ENCODE measurements at regions not wholly inside any gene's neighbourhood (a gene's known extent, or its start where the extent isn't known, plus 50 kb on each side); places are given as distances from the start of the nearest gene placed in this dataset.

GRCh38 chr2:12091201-12091806, 344.9 kb downstream of the LPIN1 start:
- H3K27ac ChIP-seq: no peak overlapping the region

DNA sequence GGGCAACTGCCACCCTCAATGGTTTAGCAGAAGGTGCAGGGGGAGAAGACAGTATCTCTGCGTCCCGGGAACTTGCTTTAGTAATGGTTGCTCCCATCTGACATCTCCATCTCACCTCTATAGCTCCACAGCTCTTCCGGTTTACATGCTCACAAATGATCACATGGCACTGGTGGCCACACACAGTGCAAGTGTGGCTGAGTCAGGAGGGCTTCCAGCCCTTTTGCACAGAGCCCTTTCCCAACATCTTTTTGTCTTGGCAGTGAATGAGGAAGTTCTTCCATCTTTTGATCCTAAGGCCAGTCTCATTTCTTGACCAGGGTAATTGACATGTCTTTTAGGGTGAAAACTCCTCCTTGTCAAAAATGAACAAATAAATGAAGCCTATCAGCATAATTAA, 347.7 kb downstream of the LPIN1 start:
- H3K36me3 ChIP-seq (ENCODE audit: low read depth): 0 out of 2 replicates have a peak, but pooled peaks cover 3% of the 10 kb centered on the region
- BruUV-seq (replicated peaks): no TSS peak

More at GRCh38 chr2:12091201-12091806, 344.9 kb downstream of the LPIN1 start:
- H3K9me2 ChIP-seq (ENCODE audit: insufficient read depth): no peaks in the 10 kb centered on the region
- peaks cover 21% of the 10 kb centered on the region; the same call in 1 of the 2 replicates for H3F3A ChIP-seq (ENCODE audit: insufficient read depth, low read depth)
- H2AFZ ChIP-seq: no peak overlapping the region
- peaks cover 20% of the 10 kb centered on the region for H3K9me3 ChIP-seq (ENCODE audit: insufficient read depth, low read depth)
- no peaks in the 10 kb centered on the region for H3K79me2 ChIP-seq (ENCODE audit: low read depth)
- 0 out of 2 replicates have a peak, but pooled peaks cover 3% of the 10 kb centered on the region for H3K36me3 ChIP-seq (ENCODE audit: low read depth)
- no peaks in the 10 kb centered on the region for H4K20me1 ChIP-seq (ENCODE audit: insufficient read depth)
- no peaks in the 10 kb centered on the region for H3K27me3 ChIP-seq (ENCODE audit: insufficient read depth, low read depth)
- DNase-seq: peak in 1 of 2 experiments; percentile 6
- TF ChIP-seq CTCF (conservative IDR thresholded peaks at IDR 0.05) (no peak), EZH2 (IDR thresholded peaks at IDR 0.05; ENCODE audit: low read depth) (no peak)
- BruUV-seq (replicated peaks): no TSS peak
- POLR2A ChIA-PET (ENCODE audit: unreplicated experiment): interaction anchor here (0.8 kb wide), 1 partner anchor 23 kb away, joined by 12 read pairs; no protein-coding TSS in a partner anchor
- H3K4me1 ChIP-seq (replicated peaks; ENCODE audit: insufficient read depth): peaks cover 30% of the 10 kb centered on the region
- H3K4me3 ChIP-seq: no peak overlapping the region
- CTCF ChIA-PET: no interaction called here
- H3K4me2 ChIP-seq: no peak overlapping the region
- intact Hi-C loops (cut with micrococcal nuclease; ENCODE audit: unreplicated experiment): no loop called here

DNA sequence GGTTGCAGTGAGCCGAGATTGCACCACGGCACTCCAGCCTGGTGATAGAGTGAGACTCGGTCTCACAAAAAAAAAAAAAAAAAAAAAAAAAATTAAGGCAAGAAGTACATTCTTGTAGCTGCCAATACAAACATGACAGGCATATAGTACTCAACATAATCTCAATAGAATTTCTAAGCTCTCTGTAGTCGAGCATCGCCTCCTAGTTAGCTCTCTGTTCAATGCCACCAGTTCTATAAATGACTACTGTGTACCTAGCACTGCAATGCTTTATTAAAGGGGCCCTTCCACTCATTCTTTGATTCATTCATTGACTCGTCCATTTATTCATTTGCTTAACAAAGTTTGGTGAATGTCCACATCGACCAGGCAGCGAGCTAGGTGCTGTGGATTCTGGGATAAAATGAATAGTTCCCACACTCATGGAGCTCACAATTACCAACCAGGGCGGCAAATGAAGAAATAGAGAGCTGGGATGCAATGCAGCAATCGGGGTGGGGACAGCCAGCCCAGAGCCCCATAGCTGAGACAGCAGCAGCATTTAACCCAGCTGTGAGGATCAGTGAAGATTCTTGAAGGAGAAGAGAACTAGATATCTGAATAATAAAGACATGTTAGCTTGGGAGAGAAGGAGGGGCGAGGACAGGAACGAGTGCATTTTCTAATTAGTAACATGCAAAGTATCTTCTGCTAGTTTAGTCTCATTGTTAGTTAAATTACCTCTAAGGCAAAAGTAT, 349.8 kb downstream of the LPIN1 start:
- no peak overlapping the region for H3K4me3 ChIP-seq
- H3K4me1 ChIP-seq (replicated peaks; ENCODE audit: insufficient read depth): peaks cover 15% of the 10 kb centered on the region
- no TSS peak for BruUV-seq (replicated peaks)
- H3K36me3 ChIP-seq (ENCODE audit: low read depth): 0 out of 2 replicates have a peak, but pooled peaks cover 3% of the 10 kb centered on the region
- H3K4me2 ChIP-seq: no peak overlapping the region
- POLR2A ChIA-PET (ENCODE audit: unreplicated experiment): no interaction called here
- no peak for TF ChIP-seq CTCF (conservative IDR thresholded peaks at IDR 0.05)
- no peak for TF ChIP-seq EZH2 (IDR thresholded peaks at IDR 0.05; ENCODE audit: low read depth)
- intact Hi-C loops (cut with micrococcal nuclease; ENCODE audit: unreplicated experiment): loop anchor here (5.0 kb wide), 1 partner anchor 366 kb away; no protein-coding TSS in a partner anchor
- no peaks in the 10 kb centered on the region for H4K20me1 ChIP-seq (ENCODE audit: insufficient read depth)
- CTCF ChIA-PET: no interaction called here
- no peak for DNase-seq
- H2AFZ ChIP-seq: no peak overlapping the region
- peaks cover 4% of the 10 kb centered on the region; the same call in 1 of the 2 replicates for H3F3A ChIP-seq (ENCODE audit: insufficient read depth, low read depth)
- H3K9me3 ChIP-seq (ENCODE audit: insufficient read depth, low read depth): peaks cover 7% of the 10 kb centered on the region; the same call in 1 of the 2 replicates
- no peak overlapping the region for H3K27ac ChIP-seq
- no peaks in the 10 kb centered on the region for H3K9me2 ChIP-seq (ENCODE audit: insufficient read depth)
- H3K27me3 ChIP-seq (ENCODE audit: insufficient read depth, low read depth): no peaks in the 10 kb centered on the region
- H3K79me2 ChIP-seq (ENCODE audit: low read depth): no peaks in the 10 kb centered on the region

More for the DNA sequence above, 347.7 kb downstream of the LPIN1 start:
- Histone ChIP-seq H3K4me2 (no peak overlapping the region), H3K4me1 (replicated peaks; ENCODE audit: insufficient read depth) (peaks cover 9% of the 10 kb centered on the region), H3K9me2 (ENCODE audit: insufficient read depth) (no peaks in the 10 kb centered on the region), H3K27me3 (ENCODE audit: insufficient read depth, low read depth) (no peaks in the 10 kb centered on the region), H3K9me3 (ENCODE audit: insufficient read depth, low read depth) (peaks cover 12% of the 10 kb centered on the region; the same call in 1 of the 2 replicates), H3K79me2 (ENCODE audit: low read depth) (no peaks in the 10 kb centered on the region), H3K27ac (no peak overlapping the region), H3F3A (ENCODE audit: insufficient read depth, low read depth) (no peaks in the 10 kb centered on the region), H4K20me1 (ENCODE audit: insufficient read depth) (no peaks in the 10 kb centered on the region), H3K4me3 (no peak overlapping the region), H2AFZ (no peak overlapping the region)
- intact Hi-C loops (cut with micrococcal nuclease; ENCODE audit: unreplicated experiment): no loop called here
- DNase-seq: no peak
- ChIA-PET POLR2A (ENCODE audit: unreplicated experiment) (no interaction called here), CTCF (no interaction called here)
- TF ChIP-seq EZH2 (IDR thresholded peaks at IDR 0.05; ENCODE audit: low read depth) (no peak), CTCF (conservative IDR thresholded peaks at IDR 0.05) (no peak)
